Large intestine (tissue), 3 donors: ENCODE measurements at regions not wholly inside any gene's neighbourhood (a gene's known extent, or its start where the extent isn't known, plus 50 kb on each side); places are given as distances from the start of the nearest gene placed in this dataset.

Experiments used
- DNase-seq, 2 donors: peaks; one replicate each; pipeline versions ENCODE4 v3.0.0 to v3.0.0-alpha.2; 2013
- H3K27ac ChIP-seq: one replicate; pipeline ENCODE4 v1.5.1; 2013; ENCODE audit warnings: low read length
- H3K27me3 ChIP-seq: 2 replicates; pipeline ENCODE4 v1.6.1; 2013; ENCODE audit warnings: low read length; ENCODE audit not compliant: control insufficient read depth, insufficient read depth
- H3K36me3 ChIP-seq: 2 replicates; pipeline ENCODE4 v1.6.1; 2013; ENCODE audit warnings: low read length; ENCODE audit not compliant: control insufficient read depth, insufficient read depth
- H3K4me1 ChIP-seq: one replicate; pipeline ENCODE4 v1.6.1; 2013; ENCODE audit warnings: low read length; ENCODE audit not compliant: control insufficient read depth, insufficient read depth
- H3K4me3 ChIP-seq: one replicate; pipeline ENCODE4 v1.5.1; 2013; ENCODE audit warnings: low read length
- H3K9me3 ChIP-seq: one replicate; pipeline ENCODE4 v1.6.1; 2013; ENCODE audit warnings: mild to moderate bottlenecking, low read depth, low read length, moderate library complexity; ENCODE audit not compliant: control insufficient read depth
- WGBS: methylation state at CpG from one replicate; pipeline ENCODE4 v1.1.5; 2013; ENCODE audit warnings: low lambda C conversion rate; ENCODE audit not compliant: insufficient coverage; 5-methylcytosine and 5-hydroxymethylcytosine counted together

DNA sequence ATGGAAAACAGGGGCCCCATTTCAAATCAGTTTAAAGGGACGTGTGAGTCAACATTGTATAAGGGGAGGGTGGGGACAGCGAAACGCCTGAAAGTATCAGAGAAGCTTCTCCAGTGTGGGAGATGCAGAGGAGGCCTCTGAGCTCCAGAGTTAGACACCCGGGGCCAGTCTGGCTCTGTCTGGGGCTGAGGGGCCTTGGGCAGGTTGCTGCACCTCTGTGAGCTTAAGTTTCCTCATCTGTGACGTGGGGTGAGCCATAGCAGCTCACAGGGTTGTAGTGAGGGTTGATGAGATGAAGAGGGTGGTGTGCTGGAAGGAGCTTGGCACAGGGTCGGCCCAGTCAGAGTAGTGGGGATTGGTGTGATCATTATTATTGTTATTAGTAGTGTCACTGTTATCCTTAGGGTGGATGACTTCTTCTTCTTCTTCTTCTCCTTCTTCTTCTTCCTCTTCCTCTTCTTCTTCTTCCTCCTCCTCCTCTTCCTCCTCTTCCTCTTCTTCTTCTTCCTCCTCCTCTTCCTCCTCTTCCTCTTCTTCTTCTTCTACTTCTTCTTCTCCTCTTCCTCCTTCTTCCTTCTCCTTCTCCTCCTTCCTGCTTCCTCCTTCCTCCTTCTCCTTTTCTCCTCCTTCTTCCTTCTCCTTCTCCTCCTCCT lies 282.0 kb downstream of the PTPRU start:
- WGBS = no CpG with 5 or more reads among the region's 6 CpGs
- H3K4me1 ChIP-seq = no peaks in the 10 kb centered on the region
- H3K9me3 ChIP-seq = no peaks in the 10 kb centered on the region
- H3K27me3 ChIP-seq = no peaks in the 10 kb centered on the region
- DNase-seq = no peak
- H3K27ac ChIP-seq = no peak overlapping the region
- H3K4me3 ChIP-seq = no peak overlapping the region
- no peaks in the 10 kb centered on the region for H3K36me3 ChIP-seq

DNA sequence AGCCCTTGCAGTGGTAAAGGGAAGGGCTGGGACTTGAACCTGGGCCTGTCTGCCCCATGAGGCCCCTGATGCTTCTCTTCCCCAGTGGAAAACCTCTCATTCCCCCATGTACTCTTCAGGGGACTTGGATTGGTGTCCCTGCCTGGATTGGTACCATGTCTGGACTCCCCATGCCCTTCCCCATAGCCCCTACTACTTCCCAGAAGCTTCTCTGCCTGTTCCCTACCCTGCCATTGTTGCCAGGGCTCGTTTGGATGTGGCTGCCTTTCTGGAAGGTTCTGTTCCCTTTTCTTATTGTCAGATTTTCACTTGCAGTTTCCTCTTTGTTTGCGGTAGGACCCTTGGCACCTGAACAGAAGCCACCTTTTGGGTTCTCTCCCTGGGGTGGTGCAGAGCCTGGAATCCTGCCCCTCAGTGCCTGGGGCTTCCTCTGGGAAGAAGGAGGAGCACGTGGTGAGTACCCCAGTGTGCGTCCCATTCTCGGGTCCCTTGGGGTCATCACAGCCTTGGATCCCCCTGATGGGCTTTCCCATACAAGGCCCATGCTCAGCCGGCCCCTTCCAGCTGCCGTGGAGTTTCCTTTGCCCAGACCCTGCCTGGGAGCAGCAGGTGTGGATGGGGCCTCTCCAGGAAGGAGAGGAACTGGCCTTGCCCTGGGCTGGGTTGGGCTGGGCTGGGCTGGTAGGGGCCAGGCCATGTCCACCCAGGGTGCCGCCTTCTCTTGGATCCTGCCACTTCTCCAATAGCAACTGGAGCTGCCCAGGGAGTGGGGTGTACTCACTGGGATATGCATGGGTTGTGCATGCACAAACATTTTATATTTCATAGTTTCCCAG lies 281.1 kb downstream of the PTPRU start:
- H3K36me3 ChIP-seq = no peaks in the 10 kb centered on the region
- 80% methylated on average over 1 of the region's 8 CpGs for WGBS
- no peak for DNase-seq
- no peaks in the 10 kb centered on the region for H3K27me3 ChIP-seq
- no peak overlapping the region for H3K4me3 ChIP-seq
- H3K9me3 ChIP-seq = no peaks in the 10 kb centered on the region
- H3K4me1 ChIP-seq = no peaks in the 10 kb centered on the region
- H3K27ac ChIP-seq = no peak overlapping the region

DNA sequence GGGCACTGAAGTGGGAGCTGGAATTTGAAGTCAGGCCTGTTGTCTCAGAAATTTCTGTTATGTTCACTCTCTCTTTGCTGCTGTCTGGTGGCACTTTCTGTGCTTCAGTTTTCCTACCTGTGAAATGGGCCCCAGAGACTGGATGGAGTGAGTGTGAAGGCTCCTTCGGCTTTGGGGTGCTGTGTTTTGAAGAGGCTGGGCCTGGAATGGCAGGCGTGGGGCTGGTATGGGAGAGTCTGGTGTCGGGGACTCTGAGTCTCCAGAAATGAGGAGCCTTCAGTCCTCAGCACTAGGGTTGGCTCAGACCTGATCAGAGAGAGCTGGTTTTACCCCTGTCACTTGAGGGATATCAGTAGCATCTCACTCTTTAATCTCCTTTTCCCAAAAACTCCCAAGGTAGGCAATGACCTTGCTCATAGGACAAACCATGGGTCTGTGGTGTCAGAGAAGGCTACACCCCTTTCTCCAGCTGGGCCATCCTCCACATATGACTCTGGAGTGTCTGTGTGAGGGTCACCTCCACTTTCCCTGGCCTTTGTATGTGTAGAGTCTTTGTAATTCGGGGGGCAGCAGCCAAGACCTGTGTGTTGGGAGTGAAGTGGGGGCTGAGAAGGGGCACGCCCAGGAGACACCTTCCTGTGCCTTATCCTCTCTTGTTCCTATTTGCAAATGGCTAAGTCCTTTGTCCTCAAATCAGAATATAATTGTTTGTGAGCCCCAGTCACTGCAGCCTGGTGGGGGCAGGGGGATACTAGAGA lies 279.9 kb downstream of the PTPRU start:
- no CpG with 5 or more reads among the region's 5 CpGs for WGBS
- no peak for DNase-seq
- no peak overlapping the region for H3K4me3 ChIP-seq
- H3K4me1 ChIP-seq = no peaks in the 10 kb centered on the region
- no peaks in the 10 kb centered on the region for H3K27me3 ChIP-seq
- no peaks in the 10 kb centered on the region for H3K36me3 ChIP-seq
- no peaks in the 10 kb centered on the region for H3K9me3 ChIP-seq
- no peak overlapping the region for H3K27ac ChIP-seq

DNA sequence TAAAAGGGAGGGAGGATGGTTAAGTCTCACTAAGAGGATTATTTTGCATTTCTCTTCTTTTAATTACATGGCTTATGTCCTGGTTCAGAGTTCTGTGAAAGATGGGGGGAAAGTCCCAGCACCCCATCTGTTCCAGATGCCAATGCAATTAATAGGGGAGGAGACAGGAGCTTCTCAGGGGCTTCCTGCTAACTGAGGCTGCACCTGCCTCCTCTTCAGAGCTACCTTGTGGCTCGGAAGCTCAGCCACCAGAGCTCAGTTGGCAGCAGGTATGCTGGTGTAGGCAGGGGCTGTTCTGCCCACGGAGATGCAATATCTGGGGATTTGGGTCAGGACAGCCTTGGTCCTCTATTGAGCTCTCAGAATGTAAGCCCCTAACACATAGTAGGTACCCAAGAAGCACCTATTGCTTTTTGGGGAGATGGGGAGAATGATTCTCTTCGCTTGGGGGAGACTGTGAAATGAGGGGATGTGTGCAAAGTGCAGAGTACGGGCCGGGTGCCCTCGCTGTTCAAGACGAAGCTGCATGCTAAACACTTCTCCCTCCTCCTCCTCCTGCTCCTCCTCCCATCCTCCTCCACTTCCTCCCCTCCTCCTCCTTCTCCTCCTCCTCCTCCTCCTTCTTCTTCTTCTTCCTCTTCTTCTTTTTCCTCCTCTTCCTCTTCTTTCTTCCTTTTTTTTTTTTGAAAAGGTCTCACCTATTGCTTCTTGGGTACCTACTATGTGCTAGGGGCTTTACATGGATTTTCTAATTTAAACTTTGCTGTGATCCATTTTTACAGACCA lies 279.0 kb downstream of the PTPRU start:
- no peak overlapping the region for H3K4me3 ChIP-seq
- WGBS = no CpG with 5 or more reads among the region's 7 CpGs
- no peak for DNase-seq
- H3K36me3 ChIP-seq = no peaks in the 10 kb centered on the region
- no peaks in the 10 kb centered on the region for H3K9me3 ChIP-seq
- H3K4me1 ChIP-seq = no peaks in the 10 kb centered on the region
- H3K27me3 ChIP-seq = no peaks in the 10 kb centered on the region
- no peak overlapping the region for H3K27ac ChIP-seq

DNA sequence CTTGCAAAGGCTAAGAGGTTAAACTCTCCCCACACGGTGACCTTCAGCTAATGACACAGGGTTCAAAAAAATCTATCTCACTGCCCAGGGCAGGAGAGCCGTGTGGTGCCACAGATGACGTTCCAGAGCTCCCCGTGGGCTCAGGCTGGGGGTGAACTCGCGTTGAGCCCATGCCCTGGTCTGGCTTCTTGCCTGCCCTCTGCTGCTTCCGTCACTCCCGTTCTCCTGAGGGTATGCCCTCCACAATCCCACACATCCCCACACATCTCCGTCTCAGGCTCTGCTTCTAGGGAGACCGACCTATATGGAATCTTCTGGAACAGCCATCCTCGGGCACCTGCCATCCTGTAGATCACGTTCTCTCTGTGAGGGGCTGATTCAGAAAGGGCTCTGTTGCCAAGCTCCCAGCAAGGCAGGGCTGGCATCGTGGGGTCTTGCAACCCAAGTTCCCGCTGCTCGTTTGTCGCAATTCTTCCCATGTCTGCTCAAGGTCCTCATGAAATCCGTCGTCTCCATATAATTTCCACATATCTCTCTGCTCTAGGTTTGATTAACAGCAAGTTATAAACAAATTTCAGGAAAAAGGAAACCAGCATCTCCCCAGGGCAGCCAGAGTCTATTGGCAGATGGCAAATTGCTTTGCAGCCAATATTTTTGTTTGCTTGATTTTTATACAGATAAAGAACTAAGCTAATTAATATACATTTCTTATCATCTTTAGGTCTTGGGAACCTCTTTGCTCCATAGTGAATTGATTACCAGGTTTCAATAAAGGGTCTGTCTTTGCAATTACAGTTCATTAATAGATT lies 278.2 kb downstream of the PTPRU start:
- H3K9me3 ChIP-seq = no peaks in the 10 kb centered on the region
- H3K4me3 ChIP-seq = no peak overlapping the region
- no peak for DNase-seq
- no peak overlapping the region for H3K27ac ChIP-seq
- H3K36me3 ChIP-seq = no peaks in the 10 kb centered on the region
- 100% methylated on average over 2 of the region's 18 CpGs for WGBS
- no peaks in the 10 kb centered on the region for H3K4me1 ChIP-seq
- no peaks in the 10 kb centered on the region for H3K27me3 ChIP-seq

DNA sequence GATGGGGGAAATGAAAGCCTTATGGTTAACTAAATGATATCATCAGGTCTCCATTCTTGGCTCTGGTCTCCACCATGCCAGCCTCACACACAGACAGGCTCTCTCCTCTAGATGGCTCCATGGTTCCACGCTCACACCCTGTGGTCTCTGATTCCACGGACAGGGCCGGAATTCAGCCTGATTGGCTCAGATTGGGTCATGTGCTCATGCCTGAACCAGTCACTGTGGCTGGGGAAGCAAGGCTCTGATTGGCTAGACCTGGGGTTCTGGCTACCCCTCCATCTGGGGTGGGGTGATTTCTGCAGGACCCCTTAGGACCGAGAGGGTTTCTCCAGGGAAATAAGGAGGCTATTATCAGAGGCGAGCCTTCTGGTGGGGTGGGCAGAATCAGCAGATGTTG lies 277.0 kb downstream of the PTPRU start:
- Histone ChIP-seq H3K4me3 (no peak overlapping the region), H3K36me3 (no peaks in the 10 kb centered on the region), H3K9me3 (no peaks in the 10 kb centered on the region), H3K27me3 (no peaks in the 10 kb centered on the region), H3K27ac (no peak overlapping the region), H3K4me1 (no peaks in the 10 kb centered on the region)
- WGBS = no CpG with 5 or more reads among the region's 5 CpGs
- no peak for DNase-seq

DNA sequence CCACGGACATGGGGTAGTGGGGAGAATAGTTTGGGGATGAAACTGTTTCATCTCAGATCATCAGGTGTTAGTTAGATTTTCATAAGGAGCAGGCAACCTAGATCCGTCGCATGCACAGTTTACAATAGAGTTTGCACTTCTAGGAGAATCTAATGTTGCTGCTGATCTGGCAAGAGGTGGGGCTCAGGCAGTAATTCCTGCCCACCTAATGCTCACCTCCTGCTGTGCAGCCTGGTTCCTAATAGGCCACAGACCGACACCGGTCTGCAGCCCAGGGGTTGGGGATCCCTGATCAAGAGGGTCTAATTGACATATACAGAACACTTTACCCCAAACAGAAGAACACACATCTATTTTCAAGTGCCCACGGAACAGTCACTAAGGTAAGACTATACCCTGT lies 275.1 kb downstream of the PTPRU start:
- Histone ChIP-seq H3K4me3 (no peak overlapping the region), H3K9me3 (no peaks in the 10 kb centered on the region), H3K36me3 (no peaks in the 10 kb centered on the region), H3K4me1 (no peaks in the 10 kb centered on the region), H3K27ac (no peak overlapping the region), H3K27me3 (no peaks in the 10 kb centered on the region)
- 100% methylated on average over 1 of the region's 6 CpGs for WGBS
- DNase-seq = no peak

DNA sequence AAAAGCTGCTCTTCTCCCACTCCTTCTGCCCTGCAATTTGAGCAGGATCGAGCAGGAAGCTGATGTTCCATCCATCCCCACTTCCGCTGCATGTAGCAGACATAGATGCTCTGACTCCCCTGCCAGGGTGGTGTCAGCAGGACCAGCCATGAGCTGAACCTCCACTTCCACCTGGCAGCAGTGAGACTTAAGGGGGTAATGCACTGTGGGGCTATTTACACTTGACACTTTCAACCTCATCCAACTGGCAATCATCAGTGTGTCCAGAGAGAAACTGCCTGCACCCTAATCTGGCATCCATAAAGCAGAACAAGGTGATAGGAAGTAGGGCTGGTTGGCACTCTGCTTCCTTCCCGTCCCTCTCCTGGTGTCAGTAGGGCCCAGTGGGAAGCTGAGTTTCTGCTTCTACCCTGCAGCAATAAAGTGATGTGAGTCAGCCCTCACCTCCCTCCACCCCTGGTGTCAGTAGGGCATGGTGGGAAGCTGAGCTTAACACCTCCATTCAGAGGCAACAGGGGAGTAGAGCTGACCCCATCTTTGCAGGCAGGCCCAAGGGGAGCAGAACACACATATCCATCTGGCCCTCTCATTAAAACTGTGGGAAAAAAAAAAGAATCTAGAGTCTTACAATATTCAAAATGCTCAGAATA lies 272.3 kb downstream of the PTPRU start:
- no peaks in the 10 kb centered on the region for H3K36me3 ChIP-seq
- no peak overlapping the region for H3K27ac ChIP-seq
- H3K4me3 ChIP-seq = no peak overlapping the region
- H3K27me3 ChIP-seq = no peaks in the 10 kb centered on the region
- peaks cover 3% of the 10 kb centered on the region for H3K4me1 ChIP-seq
- no peak for DNase-seq
- H3K9me3 ChIP-seq = no peaks in the 10 kb centered on the region
- WGBS = no CpG with 5 or more reads among the region's 3 CpGs

DNA sequence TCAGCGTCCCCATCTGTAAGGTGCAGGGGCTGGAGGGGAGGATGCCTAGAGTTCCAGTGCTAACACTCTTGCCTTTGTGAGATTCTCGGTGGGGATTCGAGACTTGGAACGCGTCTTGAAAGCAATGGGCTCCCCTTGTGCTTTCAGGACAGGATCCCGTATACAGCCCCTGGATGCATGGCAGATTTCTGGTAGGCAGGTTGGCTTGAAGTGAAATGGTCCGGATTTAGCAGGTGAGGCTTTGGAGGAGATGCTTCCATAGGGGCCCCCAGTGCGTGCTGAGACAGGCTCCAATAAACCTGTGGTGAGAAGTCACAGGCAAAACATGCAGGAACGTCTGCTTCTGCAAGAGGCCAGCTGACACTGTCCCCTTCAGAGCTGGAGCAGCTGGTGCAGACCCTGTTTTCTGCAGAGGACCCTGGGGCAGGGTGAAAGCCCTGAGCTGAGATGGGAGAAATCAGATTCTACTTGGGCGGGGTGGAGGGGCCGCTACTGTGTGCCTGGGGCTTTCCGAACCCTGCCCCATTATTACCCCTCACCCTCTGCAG lies 270.4 kb downstream of the PTPRU start:
- no peak overlapping the region for H3K27ac ChIP-seq
- no peaks in the 10 kb centered on the region for H3K36me3 ChIP-seq
- H3K9me3 ChIP-seq = no peaks in the 10 kb centered on the region
- no peak overlapping the region for H3K4me3 ChIP-seq
- no peak for DNase-seq
- no peaks in the 10 kb centered on the region for H3K27me3 ChIP-seq
- peaks cover 5% of the 10 kb centered on the region for H3K4me1 ChIP-seq
- no CpG with 5 or more reads among the region's 12 CpGs for WGBS
